ENCODE measurements at regions not wholly inside any gene's neighbourhood (a gene's known extent, or its start where the extent isn't known, plus 50 kb on each side); places are given as distances from the start of the nearest gene placed in this dataset.

DNA sequence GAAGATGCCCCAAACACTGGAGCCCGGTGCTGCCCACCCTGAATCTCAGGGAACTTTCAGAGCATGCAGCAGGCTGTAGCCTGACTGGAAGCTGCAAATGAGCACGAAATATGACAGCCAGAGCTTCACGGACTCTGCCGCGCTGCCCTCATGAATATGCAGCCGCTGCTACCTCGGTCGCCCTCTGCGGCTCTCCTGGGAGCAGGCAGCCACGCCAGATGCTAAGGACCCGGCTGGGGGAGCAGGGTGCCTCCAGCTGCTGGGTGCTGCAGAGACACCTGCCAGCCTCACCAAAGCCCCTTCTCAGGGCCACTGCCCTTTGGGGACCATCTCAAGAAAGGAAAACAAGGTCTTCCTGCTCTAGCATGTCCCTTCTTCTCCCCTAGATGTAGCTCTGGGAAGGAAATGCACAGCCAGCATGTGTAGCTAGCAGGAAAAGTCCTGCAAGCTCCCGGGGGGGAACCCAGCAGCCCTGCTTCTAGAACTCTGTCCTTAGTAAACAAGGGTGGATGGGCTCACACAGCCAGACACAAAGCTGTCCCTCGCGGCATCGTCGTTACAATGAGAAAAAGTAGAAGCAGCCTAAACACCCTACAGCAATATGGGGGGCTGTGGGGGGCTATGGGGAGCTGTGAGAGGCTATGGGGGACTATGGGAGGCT is 56.8 kb upstream of the OLFM1 start:
- TF ChIP-seq YY1 (IDR thresholded peaks at IDR 0.05; ENCODE audit: insufficient read depth, insufficient read length): no peak
- TF ChIP-seq ZNF274 (IDR thresholded peaks at IDR 0.05; ENCODE audit: low read depth, low read length): no peak

Measured in NT2/D1 (cell line).